Fibroblast of lung (primary cell): ENCODE measurements at regions not wholly inside any gene's neighbourhood (a gene's known extent, or its start where the extent isn't known, plus 50 kb on each side); places are given as distances from the start of the nearest gene placed in this dataset.

Source experiments
- DNase-seq, 2 donors: peaks; one replicate each; pipeline versions ENCODE4 v3.0.0 to v3.0.0-alpha.2; 2010; ENCODE audit warnings: low read depth in 2 of 2
- H2AFZ ChIP-seq: 2 replicates; pipeline ENCODE4 v1.5.1; 2012; ENCODE audit warnings: low read length, control low read depth, inconsistent platforms
- H3K27ac ChIP-seq: 2 replicates; pipeline ENCODE4 v1.5.1; 2011; ENCODE audit warnings: low read length, control low read depth; ENCODE audit not compliant: insufficient read depth
- H3K27me3 ChIP-seq: 2 replicates; pipeline ENCODE4 v1.5.1; 2011; ENCODE audit warnings: mild to moderate bottlenecking, low read length; ENCODE audit not compliant: control insufficient read depth, insufficient read depth
- H3K36me3 ChIP-seq: 2 replicates; pipeline ENCODE4 v1.5.1; 2011; ENCODE audit warnings: low read length; ENCODE audit not compliant: control insufficient read depth, insufficient read depth
- H3K4me1 ChIP-seq: 2 replicates; pipeline ENCODE4 v1.5.1; 2011; ENCODE audit warnings: low read length; ENCODE audit not compliant: control insufficient read depth, insufficient read depth; ENCODE audit errors: extremely low read depth
- H3K4me2 ChIP-seq: 2 replicates; pipeline ENCODE4 v1.5.1; 2011; ENCODE audit warnings: low read length, control low read depth; ENCODE audit not compliant: insufficient read depth; ENCODE audit errors: extremely low read depth
- H3K4me3 ChIP-seq, 4 experiments: fragments of 200-600 bp in 1 of 4; sonication (generic) in 1 of 4; replicated peaks in 1 of 4; 2 replicates each; pipeline ENCODE4 v1.5.1; 2011 to 2016; ENCODE audit warnings: low read length in 4 of 4, low read depth in 3 of 4, mild to moderate bottlenecking in 3 of 4, control low read depth in 2 of 4, inconsistent platforms in 1 of 4, mixed read lengths in 1 of 4; ENCODE audit not compliant: insufficient read depth in 1 of 4; ENCODE audit errors: control extremely low read depth in 1 of 4
- H3K79me2 ChIP-seq: 2 replicates; pipeline ENCODE4 v1.5.1; 2012; ENCODE audit warnings: mild to moderate bottlenecking, low read length, inconsistent platforms; ENCODE audit not compliant: control insufficient read depth, insufficient read depth
- H3K9ac ChIP-seq: 2 replicates; pipeline ENCODE4 v1.5.1; 2011; ENCODE audit warnings: mild to moderate bottlenecking, low read length, control low read depth; ENCODE audit not compliant: insufficient read depth
- H3K9me3 ChIP-seq: 2 replicates; pipeline ENCODE4 v1.5.1; 2012; ENCODE audit warnings: low read depth, low read length; ENCODE audit not compliant: control insufficient read depth, insufficient read depth
- H4K20me1 ChIP-seq: 2 replicates; pipeline ENCODE4 v1.5.1; 2011; ENCODE audit warnings: low read length; ENCODE audit not compliant: control insufficient read depth, insufficient read depth; ENCODE audit errors: extremely low read depth
- CTCF ChIP-seq, 2 donors: IDR thresholded peaks in 1 of 2; conservative IDR thresholded peaks in 1 of 2; 1 replicate in 1 of 2; 2 replicates in 1 of 2; pipeline ENCODE4 v1.5.1; 2011 to 2012; ENCODE audit warnings: low read length in 2 of 2, control low read depth in 1 of 2, inconsistent platforms in 1 of 2, low read depth in 1 of 2, mild to moderate bottlenecking in 1 of 2
- EZH2 ChIP-seq: IDR thresholded peaks from 2 replicates; pipeline ENCODE4 v1.5.1; 2012; ENCODE audit warnings: low read length, control low read depth, mild to moderate bottlenecking; ENCODE audit errors: missing control alignments

- Histone ChIP-seq H3K4me2 (no peak overlapping the region), H3K4me3 (no peak overlapping the region), H3K79me2 (no peaks in the 10 kb centered on the region), H3K27me3 (no peaks in the 10 kb centered on the region), H3K4me1 (peaks cover 19% of the 10 kb centered on the region), H3K9me3 (no peaks in the 10 kb centered on the region), H3K9ac (no peak overlapping the region), H4K20me1 (no peaks in the 10 kb centered on the region), H3K36me3 (no peaks in the 10 kb centered on the region), H2AFZ (no peak overlapping the region), H3K27ac (no peak overlapping the region)
- no peak for DNase-seq
- TF ChIP-seq CTCF (conservative IDR thresholded peaks at IDR 0.05 in 1 of 2, IDR thresholded peaks at IDR 0.05 in 1 of 2; ENCODE audit: low read depth in 1 of 2, low read length in 2 of 2) (no peak), EZH2 (no peak)
These were observed 123.6 kb upstream of the JCAD start for GRCh38 chr10:30183055-30183402.

- Histone ChIP-seq H3K27me3 (no peaks in the 10 kb centered on the region), H3K79me2 (no peaks in the 10 kb centered on the region), H2AFZ (no peak overlapping the region), H3K9ac (no peak overlapping the region), H3K4me1 (peaks cover 19% of the 10 kb centered on the region), H3K4me2 (no peak overlapping the region), H3K27ac (no peak overlapping the region), H3K36me3 (no peaks in the 10 kb centered on the region), H4K20me1 (no peaks in the 10 kb centered on the region), H3K9me3 (no peaks in the 10 kb centered on the region), H3K4me3 (no peak overlapping the region)
- peak; percentile 91 to 97 for DNase-seq
- no peak for TF ChIP-seq CTCF (conservative IDR thresholded peaks at IDR 0.05 in 1 of 2, IDR thresholded peaks at IDR 0.05 in 1 of 2; ENCODE audit: low read depth in 1 of 2, low read length in 2 of 2)
- no peak for TF ChIP-seq EZH2
These were observed 123.0 kb upstream of the JCAD start for GRCh38 chr10:30182191-30183054.

GRCh38 chr10:30178356-30178964 is 119.1 kb upstream of the JCAD start:
- H3K27ac ChIP-seq = no peak overlapping the region
- DNase-seq = peak; percentile 65 to 99
- H3K9me3 ChIP-seq = no peaks in the 10 kb centered on the region
- TF ChIP-seq EZH2 (no peak), CTCF (conservative IDR thresholded peaks at IDR 0.05 in 1 of 2, IDR thresholded peaks at IDR 0.05 in 1 of 2; ENCODE audit: low read depth in 1 of 2, low read length in 2 of 2) (no peak)
- H3K79me2 ChIP-seq = no peaks in the 10 kb centered on the region
- no peak overlapping the region for H3K4me3 ChIP-seq
- no peaks in the 10 kb centered on the region for H3K36me3 ChIP-seq
- no peak overlapping the region for H3K9ac ChIP-seq
- no peaks in the 10 kb centered on the region for H4K20me1 ChIP-seq
- H3K27me3 ChIP-seq = no peaks in the 10 kb centered on the region
- no peak overlapping the region for H3K4me2 ChIP-seq
- H3K4me1 ChIP-seq = peaks cover 11% of the 10 kb centered on the region
- no peak overlapping the region for H2AFZ ChIP-seq
